T-cell (primary cell): ENCODE measurements at regions not wholly inside any gene's neighbourhood (a gene's known extent, or its start where the extent isn't known, plus 50 kb on each side); places are given as distances from the start of the nearest gene placed in this dataset.

Experiments
- ATAC-seq, 4 experiments: fragments of 200-7000 bp in 3 of 4; fragments of 150-1000 bp in 1 of 4; cut with Tn5 transposase; replicated peaks in 1 of 4; 1 replicate in 3 of 4; 2 replicates in 1 of 4; pipeline ENCODE4 v1.10.0; 2021; ENCODE audit warnings: moderate library complexity in 3 of 4, mild to moderate bottlenecking in 2 of 4, moderate number of reproducible peaks in 1 of 4
- CTCF ChIA-PET, 2 donors: fragments of 300-600 bp; sonication (Branson Sonifier 250); formaldehyde crosslinking; loops; one replicate each; lab custom pipeline; 2022; ENCODE audit warnings: antibody characterized with exemption in 2 of 2; lab: Charles Lee
- POLR2A ChIA-PET, 2 donors: fragments of 300-600 bp; sonication (Branson Sonifier 250); formaldehyde crosslinking; loops; one replicate each; lab custom pipeline; 2022; ENCODE audit warnings: antibody characterized with exemption in 2 of 2; lab: Charles Lee
- DNase-seq, 35 experiments: peaks; one replicate each; pipeline versions ENCODE4 v3.0.0 to v3.0.0-alpha.2; 2013 to 2023
- H3K27ac ChIP-seq: one replicate; pipeline ENCODE4 v1.5.1; 2013; ENCODE audit warnings: low read length
- H3K27me3 ChIP-seq, 2 experiments: replicated peaks in 1 of 2; 1 replicate in 1 of 2; 2 replicates in 1 of 2; pipeline versions ENCODE4 v1.6.1 to v1.7.0; 2013; ENCODE audit warnings: low read length in 1 of 2, mixed read lengths in 1 of 2; ENCODE audit not compliant: control insufficient read depth in 2 of 2, insufficient read depth in 2 of 2; ENCODE audit errors: extremely low read depth in 1 of 2
- H3K36me3 ChIP-seq, 2 donors: 1 replicate in 1 of 2; 2 replicates in 1 of 2; pipeline versions ENCODE4 v1.6.1 to v1.7.0; 2013; ENCODE audit warnings: low read length in 1 of 2; ENCODE audit not compliant: control insufficient read depth in 2 of 2, insufficient read depth in 1 of 2; ENCODE audit errors: extremely low read depth in 1 of 2
- H3K4me1 ChIP-seq, 2 experiments: 1 replicate in 1 of 2; 2 replicates in 1 of 2; pipeline versions ENCODE4 v1.6.1 to v1.7.0; 2013; ENCODE audit warnings: low read length in 2 of 2, mixed read lengths in 1 of 2; ENCODE audit not compliant: insufficient read depth in 2 of 2, control insufficient read depth in 1 of 2; ENCODE audit errors: extremely low read depth in 1 of 2
- H3K4me3 ChIP-seq, 2 donors: 1 replicate in 1 of 2; 2 replicates in 1 of 2; pipeline versions ENCODE4 v1.5.1 to v1.7.0; 2013; ENCODE audit warnings: mild to moderate bottlenecking in 2 of 2, low read length in 1 of 2, moderate library complexity in 1 of 2; ENCODE audit not compliant: control insufficient read depth in 1 of 2; ENCODE audit errors: extremely low read depth in 1 of 2
- H3K9me3 ChIP-seq: 2 replicates; pipeline ENCODE4 v1.7.0; 2013
- H3K27ac Mint-ChIP-seq, 2 donors: one replicate each; pipeline ENCODE4 v1.8.0; 2020 to 2021; ENCODE audit warnings: mild to moderate bottlenecking in 2 of 2, mixed read lengths in 2 of 2
- H3K27me3 Mint-ChIP-seq, 2 donors: one replicate each; pipeline ENCODE4 v1.8.0; 2021 to 2022; ENCODE audit warnings: mixed read lengths in 2 of 2
- H3K36me3 Mint-ChIP-seq: one replicate; pipeline ENCODE4 v1.8.0; 2021; ENCODE audit warnings: mixed read lengths
- H3K4me1 Mint-ChIP-seq, 3 donors: one replicate each; pipeline ENCODE4 v1.8.0; 2020 to 2022; ENCODE audit warnings: mixed read lengths in 3 of 3, mild to moderate bottlenecking in 1 of 3
- H3K4me3 Mint-ChIP-seq, 3 donors: one replicate each; pipeline ENCODE4 v1.8.0; 2020 to 2022; ENCODE audit warnings: mild to moderate bottlenecking in 3 of 3, mixed read lengths in 3 of 3, moderate library complexity in 3 of 3
- H3K9me3 Mint-ChIP-seq, 3 donors: one replicate each; pipeline ENCODE4 v1.8.0; 2020 to 2022; ENCODE audit warnings: mixed read lengths in 3 of 3
- WGBS: methylation state at CpG from one replicate; pipeline ENCODE4 v1.1.5; 2013; ENCODE audit warnings: missing lambda C conversion rate; ENCODE audit not compliant: insufficient coverage; 5-methylcytosine and 5-hydroxymethylcytosine counted together

- POLR2A ChIA-PET = no interaction called here
- H3K36me3 Mint-ChIP-seq = no peaks in the 10 kb centered on the region
- 100% methylated on average over 1 of the region's 7 CpGs for WGBS
- ATAC-seq (no peak), DNase-seq (no peak)
- no peak overlapping the region for H3K4me3 Mint-ChIP-seq
- CTCF ChIA-PET = no interaction called here
- no peak overlapping the region for H3K27ac Mint-ChIP-seq
- H3K36me3 ChIP-seq = no peaks in the 10 kb centered on the region
- no peak overlapping the region for H3K27ac ChIP-seq
- peaks cover 3% of the 10 kb centered on the region for H3K9me3 ChIP-seq
- no peaks in the 10 kb centered on the region for H3K4me1 Mint-ChIP-seq
- H3K27me3 ChIP-seq = peaks cover 0 to 56% of the 10 kb centered on the region in 2 experiments
- H3K9me3 Mint-ChIP-seq = peaks cover 3 to 21% (median 7%) of the 10 kb centered on the region in 3 donors
- H3K4me1 ChIP-seq = no peaks in the 10 kb centered on the region
- no peak overlapping the region for H3K4me3 ChIP-seq
- H3K27me3 Mint-ChIP-seq = peaks cover 8 to 20% of the 10 kb centered on the region in 2 donors
Measured at GRCh38 chr16:86026916-86027315, 128.0 kb downstream of the IRF8 start.

DNA sequence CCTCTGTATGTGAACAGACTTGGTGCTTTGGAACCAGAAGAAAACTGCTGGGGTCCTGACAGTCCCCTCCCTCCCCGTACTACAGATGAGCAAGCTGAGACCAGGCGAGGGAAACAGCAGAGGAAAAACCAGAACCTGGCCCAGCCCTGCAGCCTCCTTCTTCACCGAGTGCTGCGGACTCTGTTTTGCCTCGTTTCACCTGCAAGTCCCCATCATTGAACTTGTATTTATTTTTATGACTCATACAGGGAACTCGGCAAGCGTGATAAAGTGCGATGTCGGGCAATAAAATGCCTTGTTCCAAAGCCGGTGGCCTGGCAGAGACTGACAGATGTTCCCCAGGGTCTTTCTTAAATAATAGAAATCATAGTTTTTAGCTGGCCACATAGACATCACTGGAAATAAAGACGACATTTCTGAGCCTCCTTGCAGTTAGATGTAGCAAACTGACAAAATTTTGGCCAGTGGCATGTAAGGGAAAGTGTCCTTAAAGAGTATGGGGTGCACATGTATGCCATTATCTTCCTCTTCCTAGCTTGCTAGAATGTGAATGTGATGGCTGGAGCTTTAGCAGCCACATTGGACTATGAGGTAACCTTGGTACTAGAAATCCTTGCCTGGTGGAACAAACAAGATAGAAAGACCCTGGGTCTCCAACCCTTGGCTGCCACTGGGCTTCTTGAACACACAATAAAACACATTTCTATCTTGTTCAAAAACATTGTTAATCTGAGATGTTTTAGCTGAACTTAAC lies 128.6 kb downstream of the IRF8 start:
- peaks cover 3% of the 10 kb centered on the region for H3K9me3 ChIP-seq
- WGBS = 91% methylated on average over 11 of the region's 11 CpGs
- no peak for DNase-seq
- Mint-ChIP-seq H3K27me3 (peaks cover 12 to 20% of the 10 kb centered on the region in 2 donors), H3K4me3 (no peak overlapping the region), H3K9me3 (peaks cover 3 to 21% (median 7%) of the 10 kb centered on the region in 3 donors), H3K27ac (no peak overlapping the region), H3K4me1 (no peaks in the 10 kb centered on the region), H3K36me3 (no peaks in the 10 kb centered on the region)
- no peak overlapping the region for H3K4me3 ChIP-seq
- H3K27me3 ChIP-seq = peaks cover 0 to 53% of the 10 kb centered on the region in 2 experiments
- ChIA-PET CTCF (no interaction called here), POLR2A (interaction anchor here in 1 of 2 donors (0.6 kb wide), 1 partner anchor 9 kb away, joined by 8 read pairs; no protein-coding TSS in a partner anchor)
- no peak for ATAC-seq
- no peaks in the 10 kb centered on the region for H3K4me1 ChIP-seq
- H3K36me3 ChIP-seq = no peaks in the 10 kb centered on the region
- H3K27ac ChIP-seq = no peak overlapping the region

GRCh38 chr16:86029131-86029741 lies 130.3 kb downstream of the IRF8 start:
- no peak overlapping the region for H3K4me3 Mint-ChIP-seq

GRCh38 chr16:86030116-86030515 lies 131.2 kb downstream of the IRF8 start:
- H3K27me3 Mint-ChIP-seq = peaks cover 13 to 28% of the 10 kb centered on the region in 2 donors
- no peaks in the 10 kb centered on the region for H3K36me3 Mint-ChIP-seq
- H3K9me3 Mint-ChIP-seq = peaks cover 0 to 3% (median 2%) of the 10 kb centered on the region in 3 donors
- ChIA-PET POLR2A (no interaction called here), CTCF (no interaction called here)
- Histone ChIP-seq H3K36me3 (no peaks in the 10 kb centered on the region), H3K27me3 (peaks cover 0 to 51% of the 10 kb centered on the region in 2 experiments), H3K4me3 (no peak overlapping the region), H3K27ac (no peak overlapping the region), H3K4me1 (no peaks in the 10 kb centered on the region), H3K9me3 (no peaks in the 10 kb centered on the region)
- no peak overlapping the region for H3K4me3 Mint-ChIP-seq
- no CpG with 5 or more reads among the region's 10 CpGs for WGBS
- no peak overlapping the region for H3K27ac Mint-ChIP-seq
- no peak for ATAC-seq
- no peaks in the 10 kb centered on the region for H3K4me1 Mint-ChIP-seq
- no peak for DNase-seq

More at GRCh38 chr16:86029131-86029741, 130.3 kb downstream of the IRF8 start:
- Histone ChIP-seq H3K9me3 (no peaks in the 10 kb centered on the region), H3K4me3 (no peak overlapping the region), H3K4me1 (no peaks in the 10 kb centered on the region), H3K27ac (no peak overlapping the region), H3K27me3 (peaks cover 0 to 56% of the 10 kb centered on the region in 2 experiments), H3K36me3 (no peaks in the 10 kb centered on the region)
- Mint-ChIP-seq H3K4me1 (no peaks in the 10 kb centered on the region), H3K27me3 (peaks cover 12 to 26% of the 10 kb centered on the region in 2 donors), H3K9me3 (peaks cover 0 to 11% (median 3%) of the 10 kb centered on the region in 3 donors), H3K36me3 (no peaks in the 10 kb centered on the region), H3K27ac (no peak overlapping the region)
- DNase-seq (peak in 1 of 35 experiments; percentile 18), ATAC-seq (peak in 1 of 4 experiments; percentile 26)
- 17% methylated on average over 13 of the region's 20 CpGs for WGBS
- ChIA-PET POLR2A (no interaction called here), CTCF (interaction anchor here in 1 of 2 donors (0.6 kb wide), 1 partner anchor 13 kb away, joined by 4 read pairs; no protein-coding TSS in a partner anchor)

DNA sequence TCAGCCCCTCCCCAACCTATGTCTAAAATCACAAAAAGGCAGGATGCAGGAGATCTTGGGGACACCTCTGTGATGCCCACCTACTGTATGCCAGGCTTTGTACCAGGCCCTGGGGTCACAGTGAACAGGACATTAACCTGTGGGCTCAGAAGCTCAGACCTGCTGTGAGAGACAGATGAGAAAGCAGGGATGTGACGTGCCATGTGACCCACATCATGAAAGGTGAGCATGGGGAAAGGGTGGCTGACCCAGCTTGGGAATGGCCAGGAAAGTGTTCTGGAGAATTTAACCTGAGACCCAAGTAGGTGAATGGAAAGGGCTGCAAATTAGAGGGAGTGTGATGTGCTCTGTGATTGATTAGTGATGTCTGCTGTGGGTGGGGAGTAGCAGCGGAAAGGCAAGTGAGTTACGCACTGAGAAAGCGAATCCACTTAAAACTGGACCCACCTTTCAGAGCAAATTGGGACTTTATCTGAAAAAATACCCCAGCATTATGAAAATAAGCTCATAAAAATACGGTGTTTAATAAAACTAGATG lies 132.2 kb downstream of the IRF8 start:
- ChIA-PET CTCF (interaction anchor here in 1 of 2 donors (0.8 kb wide), 1 partner anchor 176 kb away, joined by 3 read pairs; no protein-coding TSS in a partner anchor), POLR2A (no interaction called here)
- WGBS = 100% methylated on average over 1 of the region's 5 CpGs
- H3K36me3 Mint-ChIP-seq = no peaks in the 10 kb centered on the region
- H3K36me3 ChIP-seq = no peaks in the 10 kb centered on the region
- peaks cover 0 to 44% of the 10 kb centered on the region in 2 experiments for H3K27me3 ChIP-seq
- no peaks in the 10 kb centered on the region for H3K4me1 Mint-ChIP-seq
- no peaks in the 10 kb centered on the region for H3K4me1 ChIP-seq
- H3K27ac ChIP-seq = no peak overlapping the region
- H3K9me3 Mint-ChIP-seq = no peaks in the 10 kb centered on the region
- no peaks in the 10 kb centered on the region for H3K9me3 ChIP-seq
- H3K4me3 ChIP-seq = no peak overlapping the region
- H3K27ac Mint-ChIP-seq = no peak overlapping the region
- H3K27me3 Mint-ChIP-seq = peaks cover 10 to 26% of the 10 kb centered on the region in 2 donors
- no peak overlapping the region for H3K4me3 Mint-ChIP-seq
- DNase-seq (no peak), ATAC-seq (no peak)

GRCh38 chr16:86033016-86033474 lies 134.1 kb downstream of the IRF8 start:
- Histone ChIP-seq H3K4me1 (no peaks in the 10 kb centered on the region), H3K36me3 (no peaks in the 10 kb centered on the region), H3K4me3 (no peak overlapping the region), H3K27ac (no peak overlapping the region), H3K9me3 (no peaks in the 10 kb centered on the region), H3K27me3 (peaks cover 0 to 38% of the 10 kb centered on the region in 2 experiments)
- Mint-ChIP-seq H3K9me3 (no peaks in the 10 kb centered on the region), H3K27me3 (peaks cover 10 to 22% of the 10 kb centered on the region in 2 donors), H3K4me1 (no peaks in the 10 kb centered on the region), H3K4me3 (no peak overlapping the region), H3K36me3 (no peaks in the 10 kb centered on the region), H3K27ac (no peak overlapping the region)
- ChIA-PET CTCF (interaction anchor here in 1 of 2 donors (0.5 kb wide), 1 partner anchor 16 kb away, joined by 5 read pairs; no protein-coding TSS in a partner anchor), POLR2A (no interaction called here)
- 72% methylated on average over 16 of the region's 19 CpGs for WGBS
- DNase-seq (no peak), ATAC-seq (no peak)
